SK-N-SH (cell line): ENCODE measurements at regions not wholly inside any gene's neighbourhood (a gene's known extent, or its start where the extent isn't known, plus 50 kb on each side); places are given as distances from the start of the nearest gene placed in this dataset.

Experiments used
- CTCF ChIA-PET: fragments of 300-600, 350-600 bp; formaldehyde crosslinking; extraction: SDS; loops from one replicate; lab custom pipeline; 2021; lab: Yijun Ruan, JAX
- POLR2A ChIA-PET: fragments of 350-600 bp; sonication (Branson Sonifier 250); formaldehyde crosslinking; extraction: SDS; loops from one replicate; lab custom pipeline; 2020; ENCODE audit warnings: antibody characterized with exemption, inconsistent platforms; lab: Yijun Ruan, JAX
- DNase-seq: peaks from one replicate; pipeline ENCODE4 v3.0.0; 2012
- H2AFZ ChIP-seq: fragments of 200-600 bp; sonication (generic); 2 replicates; pipeline ENCODE4 v1.8.1; 2016; ENCODE audit warnings: antibody characterized with exemption, mild to moderate bottlenecking, low read depth
- H3F3A ChIP-seq: fragments of 200-600 bp; sonication (generic); replicated peaks from 2 replicates; pipeline ENCODE3; 2016; ENCODE audit warnings: antibody characterized with exemption, mild to moderate bottlenecking; ENCODE audit not compliant: insufficient read depth
- H3K27ac ChIP-seq, 2 experiments: fragments of 200-500 bp in 1 of 2; fragments of 200-600 bp in 1 of 2; sonication (Bioruptor generic) in 1 of 2; sonication (generic), shearing (Covaris generic) in 1 of 2; 2 replicates each; pipeline versions ENCODE4 v1.5.1 to v1.6.1; 2014 to 2016; ENCODE audit warnings: low read depth in 2 of 2, inconsistent platforms in 1 of 2, low read length in 1 of 2, mild to moderate bottlenecking in 1 of 2, mixed read lengths in 1 of 2
- H3K27me3 ChIP-seq: fragments of 200-600 bp; sonication (generic), shearing (Covaris generic); 2 replicates; pipeline ENCODE4 v1.6.1; 2016; ENCODE audit warnings: mixed run types; ENCODE audit not compliant: insufficient read depth
- H3K36me3 ChIP-seq, 2 experiments: fragments of 200-500 bp in 1 of 2; fragments of 200-600 bp in 1 of 2; sonication (Bioruptor generic) in 1 of 2; sonication (generic) in 1 of 2; replicated peaks in 1 of 2; 2 replicates each; pipeline versions ENCODE3 to v1.5.1; 2014 to 2016; ENCODE audit warnings: low read length in 1 of 2, mild to moderate bottlenecking in 1 of 2; ENCODE audit not compliant: insufficient read depth in 2 of 2, control insufficient read depth in 1 of 2
- H3K4me1 ChIP-seq, 2 experiments: fragments of 200-500 bp in 1 of 2; fragments of 200-600 bp in 1 of 2; sonication (Bioruptor generic) in 1 of 2; sonication (generic), shearing (Covaris generic) in 1 of 2; 2 replicates each; pipeline versions ENCODE4 v1.5.1 to v1.6.1; 2014 to 2016; ENCODE audit warnings: low read depth in 1 of 2, low read length in 1 of 2, mixed run types in 1 of 2; ENCODE audit not compliant: insufficient read depth in 2 of 2, control insufficient read depth in 1 of 2
- H3K4me2 ChIP-seq: fragments of 200-600 bp; sonication (generic), shearing (Covaris generic); 2 replicates; pipeline ENCODE4 v1.6.1; 2017; ENCODE audit warnings: mixed run types
- H3K4me3 ChIP-seq, 2 experiments: fragments of 200-500 bp in 1 of 2; fragments of 200-600 bp in 1 of 2; sonication (Bioruptor generic) in 1 of 2; sonication (generic), shearing (Covaris generic) in 1 of 2; 2 replicates each; pipeline versions ENCODE4 v1.5.1 to v1.8.1; 2014 to 2016; ENCODE audit warnings: low read depth in 2 of 2, inconsistent platforms in 1 of 2, low read length in 1 of 2, mild to moderate bottlenecking in 1 of 2, mixed read lengths in 1 of 2, moderate library complexity in 1 of 2
- H3K79me2 ChIP-seq: fragments of 200-600 bp; sonication (generic); 2 replicates; pipeline ENCODE4 v1.8.1; 2017; ENCODE audit warnings: mild to moderate bottlenecking; ENCODE audit not compliant: insufficient read depth
- H3K9ac ChIP-seq: fragments of 200-600 bp; sonication (generic); 2 replicates; pipeline ENCODE4 v1.6.1; 2017; ENCODE audit warnings: mixed run types
- H3K9me2 ChIP-seq: fragments of 200-600 bp; sonication (generic); 2 replicates; pipeline ENCODE4 v1.6.1; 2017; ENCODE audit warnings: mixed run types
- H3K9me3 ChIP-seq: fragments of 200-600 bp; sonication (generic); 2 replicates; pipeline ENCODE4 v1.6.1; 2017; ENCODE audit warnings: mixed run types, mild to moderate bottlenecking, moderate library complexity
- H4K20me1 ChIP-seq: fragments of 200-600 bp; sonication (generic); 2 replicates; pipeline ENCODE4 v1.6.1; 2017; ENCODE audit warnings: mild to moderate bottlenecking, mixed run types; ENCODE audit not compliant: insufficient read depth
- CTCF ChIP-seq: fragments of 200-600 bp; sonication (generic); IDR thresholded peaks from 2 replicates; pipeline ENCODE4 v1.6.1; 2017; ENCODE audit warnings: antibody characterized with exemption, mild to moderate bottlenecking, moderate library complexity
- FOXM1 ChIP-seq: IDR thresholded peaks from 2 replicates; pipeline ENCODE4 v1.4.0; 2012; ENCODE audit warnings: low read depth, mild to moderate bottlenecking
- GATA2 ChIP-seq: sonication (generic); formaldehyde crosslinking; IDR thresholded peaks from 2 replicates; pipeline ENCODE4 v1.5.0; 2020; ENCODE audit warnings: mild to moderate bottlenecking, missing genetic modification reagents
- MXI1 ChIP-seq: IDR thresholded peaks from 2 replicates; pipeline ENCODE4 v1.6.1; 2012; ENCODE audit warnings: mild to moderate bottlenecking, low read depth, low read length, improper control_type of control experiment
- NFIC ChIP-seq: IDR thresholded peaks from 2 replicates; pipeline ENCODE4 v1.4.0; 2012; ENCODE audit warnings: borderline replicate concordance
- POLR2AphosphoS5 ChIP-seq: IDR thresholded peaks from 2 replicates; pipeline ENCODE4 v1.6.1; 2012; ENCODE audit warnings: low read depth, low read length
- RAD21 ChIP-seq: IDR thresholded peaks from 2 replicates; pipeline ENCODE4 v1.6.1; 2012; ENCODE audit warnings: mild to moderate bottlenecking, low read length
- TAF1 ChIP-seq: IDR thresholded peaks from 2 replicates; pipeline ENCODE4 v1.6.1; 2012; ENCODE audit warnings: low read depth, mild to moderate bottlenecking, low read length, moderate library complexity, borderline replicate concordance
- TEAD4 ChIP-seq: IDR thresholded peaks from 2 replicates; pipeline ENCODE4 v1.4.0; 2012; ENCODE audit warnings: mild to moderate bottlenecking, borderline replicate concordance; ENCODE audit not compliant: insufficient read depth
- WGBS: methylation state at CpG from one replicate; pipeline ENCODE4 v1.1.6; 2017; ENCODE audit warnings: low lambda C conversion rate; 5-methylcytosine and 5-hydroxymethylcytosine counted together
- small RNA-seq, 7 experiments: library from RNA; depleted of rRNA; stranded (forward); fragments of <200 nt; gene quantifications; one replicate each; pipeline ENCODE3, GENCODE V24; 2012
- TF ChIP-seq, protein P1 (sequence below): IDR thresholded peaks from 2 replicates; pipeline ENCODE4 v1.4.0; 2012; ENCODE audit warnings: low read depth

- TF ChIP-seq RAD21 (no peak), TEAD4 (no peak), POLR2AphosphoS5 (no peak), FOXM1 (no peak), MXI1 (no peak), CTCF (no peak), NFIC (no peak)
Measured at GRCh38 chr17:72068643-72069042, 52.2 kb upstream of the SOX9 start (continued).

DNA sequence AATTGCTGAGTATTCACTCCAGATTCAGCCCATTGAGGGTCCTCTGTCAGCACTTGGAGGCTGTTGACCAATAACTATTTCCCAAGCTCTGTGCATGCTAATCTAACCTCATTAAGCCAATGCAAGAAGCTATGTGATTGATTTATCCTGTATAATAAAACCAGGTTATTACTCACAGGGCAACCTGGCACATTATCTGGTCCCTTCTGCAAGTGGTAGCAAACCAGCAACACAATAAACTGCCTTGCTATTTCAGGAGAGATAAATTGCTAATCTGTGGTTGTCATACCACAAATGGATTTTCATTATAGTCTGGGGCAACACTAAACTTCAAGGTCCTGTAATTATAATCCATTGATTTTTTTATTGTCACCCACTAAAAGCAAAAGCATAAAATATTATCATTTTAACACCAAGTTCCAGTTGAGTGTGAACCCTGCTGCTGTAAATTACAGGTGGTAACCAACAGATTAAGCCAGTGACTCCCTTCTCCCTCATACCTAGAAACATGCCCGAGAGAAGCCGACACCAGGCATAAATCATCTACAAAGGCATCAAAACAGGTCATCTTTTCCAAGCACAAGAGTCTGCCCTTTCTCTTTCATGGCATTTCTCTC, 51.1 kb upstream of the SOX9 start:
- Histone ChIP-seq H3K4me2 (no peak overlapping the region), H3K9me2 (no peaks in the 10 kb centered on the region)
- no peak for TF ChIP-seq GATA2 (CRISPR knock-in tag)
- TF ChIP-seq, protein P1, sequence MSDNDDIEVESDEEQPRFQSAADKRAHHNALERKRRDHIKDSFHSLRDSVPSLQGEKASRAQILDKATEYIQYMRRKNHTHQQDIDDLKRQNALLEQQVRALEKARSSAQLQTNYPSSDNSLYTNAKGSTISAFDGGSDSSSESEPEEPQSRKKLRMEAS, result no peak
- no peak for TF ChIP-seq TEAD4
- no peak for TF ChIP-seq TAF1
- TF ChIP-seq, all 33 proteins: peak for 0
- Histone ChIP-seq H3K4me1 (peaks cover 0 to 5% of the 10 kb centered on the region in 2 experiments; a peak in 1 of 4 replicates), H3F3A (no peaks in the 10 kb centered on the region), H2AFZ (no peak overlapping the region), H3K4me3 (no peak overlapping the region), H3K36me3 (no peaks in the 10 kb centered on the region), H3K9ac (no peak overlapping the region), H3K79me2 (no peaks in the 10 kb centered on the region), H3K27me3 (no peaks in the 10 kb centered on the region; the same call in 1 of the 2 replicates), H4K20me1 (no peaks in the 10 kb centered on the region), H3K27ac (no peak overlapping the region), H3K9me3 (no peaks in the 10 kb centered on the region)
- CTCF ChIA-PET, result no interaction called here
- no peak for DNase-seq
- 74% methylated on average over 2 of the region's 2 CpGs for WGBS
- POLR2A ChIA-PET, result no interaction called here

Small RNA genes lying in the stretch of these regions (small RNA-seq; reads per million reads assigned to genes)
- gene RNU7-155P, result 0 reads per million in 7 experiments
